SK-N-SH (cell line): ENCODE measurements at regions not wholly inside any gene's neighbourhood (a gene's known extent, or its start where the extent isn't known, plus 50 kb on each side); places are given as distances from the start of the nearest gene placed in this dataset.
"Not testable (repeated sequence)": the region's sequence is repeated elsewhere in the genome, so short reads cannot be mapped to it uniquely, and the experiment has no call there.

Experiments used
- CTCF ChIA-PET: fragments of 300-600, 350-600 bp; formaldehyde crosslinking; extraction: SDS; loops from one replicate; lab custom pipeline; 2021; lab: Yijun Ruan, JAX
- POLR2A ChIA-PET: fragments of 350-600 bp; sonication (Branson Sonifier 250); formaldehyde crosslinking; extraction: SDS; loops from one replicate; lab custom pipeline; 2020; ENCODE audit warnings: antibody characterized with exemption, inconsistent platforms; lab: Yijun Ruan, JAX
- DNase-seq: peaks from one replicate; pipeline ENCODE4 v3.0.0; 2012
- H2AFZ ChIP-seq: fragments of 200-600 bp; sonication (generic); 2 replicates; pipeline ENCODE4 v1.8.1; 2016; ENCODE audit warnings: antibody characterized with exemption, mild to moderate bottlenecking, low read depth
- H3F3A ChIP-seq: fragments of 200-600 bp; sonication (generic); replicated peaks from 2 replicates; pipeline ENCODE3; 2016; ENCODE audit warnings: antibody characterized with exemption, mild to moderate bottlenecking; ENCODE audit not compliant: insufficient read depth
- H3K27ac ChIP-seq, 2 experiments: fragments of 200-500 bp in 1 of 2; fragments of 200-600 bp in 1 of 2; sonication (Bioruptor generic) in 1 of 2; sonication (generic), shearing (Covaris generic) in 1 of 2; 2 replicates each; pipeline versions ENCODE4 v1.5.1 to v1.6.1; 2014 to 2016; ENCODE audit warnings: low read depth in 2 of 2, inconsistent platforms in 1 of 2, low read length in 1 of 2, mild to moderate bottlenecking in 1 of 2, mixed read lengths in 1 of 2
- H3K27me3 ChIP-seq: fragments of 200-600 bp; sonication (generic), shearing (Covaris generic); 2 replicates; pipeline ENCODE4 v1.6.1; 2016; ENCODE audit warnings: mixed run types; ENCODE audit not compliant: insufficient read depth
- H3K36me3 ChIP-seq, 2 experiments: fragments of 200-500 bp in 1 of 2; fragments of 200-600 bp in 1 of 2; sonication (Bioruptor generic) in 1 of 2; sonication (generic) in 1 of 2; replicated peaks in 1 of 2; 2 replicates each; pipeline versions ENCODE3 to v1.5.1; 2014 to 2016; ENCODE audit warnings: low read length in 1 of 2, mild to moderate bottlenecking in 1 of 2; ENCODE audit not compliant: insufficient read depth in 2 of 2, control insufficient read depth in 1 of 2
- H3K4me1 ChIP-seq, 2 experiments: fragments of 200-500 bp in 1 of 2; fragments of 200-600 bp in 1 of 2; sonication (Bioruptor generic) in 1 of 2; sonication (generic), shearing (Covaris generic) in 1 of 2; 2 replicates each; pipeline versions ENCODE4 v1.5.1 to v1.6.1; 2014 to 2016; ENCODE audit warnings: low read depth in 1 of 2, low read length in 1 of 2, mixed run types in 1 of 2; ENCODE audit not compliant: insufficient read depth in 2 of 2, control insufficient read depth in 1 of 2
- H3K4me2 ChIP-seq: fragments of 200-600 bp; sonication (generic), shearing (Covaris generic); 2 replicates; pipeline ENCODE4 v1.6.1; 2017; ENCODE audit warnings: mixed run types
- H3K4me3 ChIP-seq, 2 experiments: fragments of 200-500 bp in 1 of 2; fragments of 200-600 bp in 1 of 2; sonication (Bioruptor generic) in 1 of 2; sonication (generic), shearing (Covaris generic) in 1 of 2; 2 replicates each; pipeline versions ENCODE4 v1.5.1 to v1.8.1; 2014 to 2016; ENCODE audit warnings: low read depth in 2 of 2, inconsistent platforms in 1 of 2, low read length in 1 of 2, mild to moderate bottlenecking in 1 of 2, mixed read lengths in 1 of 2, moderate library complexity in 1 of 2
- H3K79me2 ChIP-seq: fragments of 200-600 bp; sonication (generic); 2 replicates; pipeline ENCODE4 v1.8.1; 2017; ENCODE audit warnings: mild to moderate bottlenecking; ENCODE audit not compliant: insufficient read depth
- H3K9ac ChIP-seq: fragments of 200-600 bp; sonication (generic); 2 replicates; pipeline ENCODE4 v1.6.1; 2017; ENCODE audit warnings: mixed run types
- H3K9me2 ChIP-seq: fragments of 200-600 bp; sonication (generic); 2 replicates; pipeline ENCODE4 v1.6.1; 2017; ENCODE audit warnings: mixed run types
- H3K9me3 ChIP-seq: fragments of 200-600 bp; sonication (generic); 2 replicates; pipeline ENCODE4 v1.6.1; 2017; ENCODE audit warnings: mixed run types, mild to moderate bottlenecking, moderate library complexity
- H4K20me1 ChIP-seq: fragments of 200-600 bp; sonication (generic); 2 replicates; pipeline ENCODE4 v1.6.1; 2017; ENCODE audit warnings: mild to moderate bottlenecking, mixed run types; ENCODE audit not compliant: insufficient read depth
- EP300 ChIP-seq, 2 experiments: IDR thresholded peaks; 2 replicates each; pipeline versions ENCODE4 v1.4.0 to v1.6.1; 2012; ENCODE audit warnings: borderline replicate concordance in 1 of 2, low read depth in 1 of 2, low read length in 1 of 2
- FOSL2 ChIP-seq: IDR thresholded peaks from 2 replicates; pipeline ENCODE4 v1.4.0; 2012; ENCODE audit warnings: low read depth, mild to moderate bottlenecking, moderate library complexity, borderline replicate concordance
- FOXJ3 ChIP-seq: sonication (generic); formaldehyde crosslinking; IDR thresholded peaks from 2 replicates; pipeline ENCODE4 v1.5.1; 2020; ENCODE audit warnings: mild to moderate bottlenecking, missing genetic modification reagents
- GATA2 ChIP-seq: sonication (generic); formaldehyde crosslinking; IDR thresholded peaks from 2 replicates; pipeline ENCODE4 v1.5.0; 2020; ENCODE audit warnings: mild to moderate bottlenecking, missing genetic modification reagents
- NRF1 ChIP-seq: IDR thresholded peaks from 2 replicates; pipeline ENCODE4 v1.6.1; 2012; ENCODE audit warnings: low read depth, mild to moderate bottlenecking, low read length
- POLR2AphosphoS5 ChIP-seq: IDR thresholded peaks from 2 replicates; pipeline ENCODE4 v1.6.1; 2012; ENCODE audit warnings: low read depth, low read length
- RCOR1 ChIP-seq: fragments of 150-350 bp; IDR thresholded peaks from 2 replicates; pipeline ENCODE4 v1.6.1; 2017; ENCODE audit warnings: antibody characterized with exemption, low read length
- SIN3A ChIP-seq: IDR thresholded peaks from 2 replicates; pipeline ENCODE4 v1.6.1; 2012; ENCODE audit warnings: low read depth, mild to moderate bottlenecking, low read length, moderate library complexity, borderline replicate concordance
- TEAD4 ChIP-seq: IDR thresholded peaks from 2 replicates; pipeline ENCODE4 v1.4.0; 2012; ENCODE audit warnings: mild to moderate bottlenecking, borderline replicate concordance; ENCODE audit not compliant: insufficient read depth
- WGBS: methylation state at CpG from one replicate; pipeline ENCODE4 v1.1.6; 2017; ENCODE audit warnings: low lambda C conversion rate; 5-methylcytosine and 5-hydroxymethylcytosine counted together
- TF ChIP-seq, protein P1 (sequence below): fragments of 150-350 bp; IDR thresholded peaks from 2 replicates; pipeline ENCODE4 v1.6.1; 2017; ENCODE audit warnings: antibody characterized with exemption, low read length, low read depth, borderline replicate concordance
- TF ChIP-seq, protein P2 (sequence below): IDR thresholded peaks from 2 replicates; pipeline ENCODE4 v1.6.1; 2012; ENCODE audit warnings: mild to moderate bottlenecking, low read depth, low read length, moderate library complexity
- TF ChIP-seq, protein P3 (sequence below): IDR thresholded peaks from 2 replicates; pipeline ENCODE4 v1.4.0; 2012; ENCODE audit warnings: low read depth, borderline replicate concordance
- TF ChIP-seq, protein P4 (sequence below): IDR thresholded peaks from 2 replicates; pipeline ENCODE4 v1.4.0; 2012; ENCODE audit warnings: low read depth

DNA sequence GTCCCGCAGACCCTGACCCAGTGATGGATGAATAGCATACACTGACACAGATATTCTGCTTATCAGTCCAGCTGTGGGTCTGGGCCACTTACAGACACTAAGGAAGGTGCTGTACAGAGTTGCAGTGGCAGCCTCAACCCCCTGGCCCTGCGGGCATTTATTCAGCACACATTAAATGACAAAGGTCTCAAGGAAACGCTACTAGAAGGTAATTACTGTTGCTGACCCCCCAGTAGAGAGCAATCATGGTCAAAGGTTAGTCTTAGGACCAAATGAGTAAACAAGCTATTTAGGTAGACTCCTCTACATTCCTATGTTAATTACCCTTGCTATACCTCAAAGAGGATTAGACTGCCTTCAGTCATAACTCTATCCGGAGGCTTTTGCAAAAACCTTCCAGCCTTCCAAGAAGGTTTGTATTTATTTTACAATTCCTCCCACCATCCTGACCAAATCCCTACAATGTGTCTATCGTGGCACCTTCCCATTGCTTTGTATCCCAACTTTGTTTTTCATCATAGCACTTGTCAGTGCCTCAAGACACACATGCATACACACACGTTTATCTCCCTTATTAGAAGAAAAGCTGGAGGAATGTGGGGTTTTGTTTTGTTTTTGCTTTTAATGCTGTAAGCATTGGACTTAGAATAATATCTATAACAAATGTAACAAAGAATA lies 227.9 kb downstream of the PYDC2 start:
- H3K79me2 ChIP-seq = no peaks in the 10 kb centered on the region
- no peak overlapping the region for H2AFZ ChIP-seq
- H3K9ac ChIP-seq = no peak overlapping the region
- H3F3A ChIP-seq = no peaks in the 10 kb centered on the region
- DNase-seq = no peak
- TF ChIP-seq POLR2AphosphoS5 (no peak), RCOR1 (no peak), NRF1 (no peak), GATA2 (CRISPR knock-in tag) (no peak), FOSL2 (no peak), FOXJ3 (CRISPR knock-in tag) (no peak), EP300 (IDR thresholded peaks at IDR 0.05; ENCODE audit: borderline replicate concordance in 1 of 2, low read depth in 1 of 2, low read length in 1 of 2) (no peak), SIN3A (no peak), TEAD4 (no peak)
- TF ChIP-seq, protein P1, sequence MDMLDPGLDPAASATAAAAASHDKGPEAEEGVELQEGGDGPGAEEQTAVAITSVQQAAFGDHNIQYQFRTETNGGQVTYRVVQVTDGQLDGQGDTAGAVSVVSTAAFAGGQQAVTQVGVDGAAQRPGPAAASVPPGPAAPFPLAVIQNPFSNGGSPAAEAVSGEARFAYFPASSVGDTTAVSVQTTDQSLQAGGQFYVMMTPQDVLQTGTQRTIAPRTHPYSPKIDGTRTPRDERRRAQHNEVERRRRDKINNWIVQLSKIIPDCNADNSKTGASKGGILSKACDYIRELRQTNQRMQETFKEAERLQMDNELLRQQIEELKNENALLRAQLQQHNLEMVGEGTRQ = no peak
- TF ChIP-seq, protein P2, sequence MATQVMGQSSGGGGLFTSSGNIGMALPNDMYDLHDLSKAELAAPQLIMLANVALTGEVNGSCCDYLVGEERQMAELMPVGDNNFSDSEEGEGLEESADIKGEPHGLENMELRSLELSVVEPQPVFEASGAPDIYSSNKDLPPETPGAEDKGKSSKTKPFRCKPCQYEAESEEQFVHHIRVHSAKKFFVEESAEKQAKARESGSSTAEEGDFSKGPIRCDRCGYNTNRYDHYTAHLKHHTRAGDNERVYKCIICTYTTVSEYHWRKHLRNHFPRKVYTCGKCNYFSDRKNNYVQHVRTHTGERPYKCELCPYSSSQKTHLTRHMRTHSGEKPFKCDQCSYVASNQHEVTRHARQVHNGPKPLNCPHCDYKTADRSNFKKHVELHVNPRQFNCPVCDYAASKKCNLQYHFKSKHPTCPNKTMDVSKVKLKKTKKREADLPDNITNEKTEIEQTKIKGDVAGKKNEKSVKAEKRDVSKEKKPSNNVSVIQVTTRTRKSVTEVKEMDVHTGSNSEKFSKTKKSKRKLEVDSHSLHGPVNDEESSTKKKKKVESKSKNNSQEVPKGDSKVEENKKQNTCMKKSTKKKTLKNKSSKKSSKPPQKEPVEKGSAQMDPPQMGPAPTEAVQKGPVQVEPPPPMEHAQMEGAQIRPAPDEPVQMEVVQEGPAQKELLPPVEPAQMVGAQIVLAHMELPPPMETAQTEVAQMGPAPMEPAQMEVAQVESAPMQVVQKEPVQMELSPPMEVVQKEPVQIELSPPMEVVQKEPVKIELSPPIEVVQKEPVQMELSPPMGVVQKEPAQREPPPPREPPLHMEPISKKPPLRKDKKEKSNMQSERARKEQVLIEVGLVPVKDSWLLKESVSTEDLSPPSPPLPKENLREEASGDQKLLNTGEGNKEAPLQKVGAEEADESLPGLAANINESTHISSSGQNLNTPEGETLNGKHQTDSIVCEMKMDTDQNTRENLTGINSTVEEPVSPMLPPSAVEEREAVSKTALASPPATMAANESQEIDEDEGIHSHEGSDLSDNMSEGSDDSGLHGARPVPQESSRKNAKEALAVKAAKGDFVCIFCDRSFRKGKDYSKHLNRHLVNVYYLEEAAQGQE = no peak
- TF ChIP-seq, protein P3, sequence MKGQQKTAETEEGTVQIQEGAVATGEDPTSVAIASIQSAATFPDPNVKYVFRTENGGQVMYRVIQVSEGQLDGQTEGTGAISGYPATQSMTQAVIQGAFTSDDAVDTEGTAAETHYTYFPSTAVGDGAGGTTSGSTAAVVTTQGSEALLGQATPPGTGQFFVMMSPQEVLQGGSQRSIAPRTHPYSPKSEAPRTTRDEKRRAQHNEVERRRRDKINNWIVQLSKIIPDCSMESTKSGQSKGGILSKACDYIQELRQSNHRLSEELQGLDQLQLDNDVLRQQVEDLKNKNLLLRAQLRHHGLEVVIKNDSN = no peak
- TF ChIP-seq, protein P4, sequence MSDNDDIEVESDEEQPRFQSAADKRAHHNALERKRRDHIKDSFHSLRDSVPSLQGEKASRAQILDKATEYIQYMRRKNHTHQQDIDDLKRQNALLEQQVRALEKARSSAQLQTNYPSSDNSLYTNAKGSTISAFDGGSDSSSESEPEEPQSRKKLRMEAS = no peak
- H3K4me2 ChIP-seq = no peak overlapping the region
- POLR2A ChIA-PET = no interaction called here
- no peaks in the 10 kb centered on the region for H4K20me1 ChIP-seq
- no peak overlapping the region for H3K27ac ChIP-seq
- CTCF ChIA-PET = no interaction called here
- no peaks in the 10 kb centered on the region for H3K36me3 ChIP-seq
- H3K9me3 ChIP-seq = no peaks in the 10 kb centered on the region
- H3K4me1 ChIP-seq = no peaks in the 10 kb centered on the region
- H3K9me2 ChIP-seq = no peaks in the 10 kb centered on the region
- no peak overlapping the region for H3K4me3 ChIP-seq
- H3K27me3 ChIP-seq = no peaks in the 10 kb centered on the region
- WGBS = 13% methylated on average over 6 of the region's 6 CpGs

DNA sequence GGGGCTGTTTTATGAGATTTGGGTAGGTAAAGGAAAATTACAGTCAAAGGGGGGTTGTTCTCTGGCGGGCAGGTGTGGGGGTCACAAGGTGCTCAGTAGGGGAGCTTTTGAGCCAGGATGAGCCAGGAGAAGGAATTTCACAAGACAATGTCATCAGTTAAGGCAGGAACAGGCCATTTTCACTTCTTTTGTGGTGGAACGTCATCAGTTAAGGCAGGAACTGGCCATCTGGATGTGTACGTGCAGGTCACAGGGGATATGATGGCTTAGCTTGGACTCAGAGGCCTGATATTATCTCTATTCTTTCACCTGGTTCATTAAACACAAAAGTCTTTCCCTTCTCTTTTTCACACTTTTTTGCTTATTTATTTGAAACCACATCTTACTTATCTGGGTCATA lies 230.2 kb downstream of the PYDC2 start:
- DNase-seq, H3K27me3 ChIP-seq, H3K36me3 ChIP-seq, H3K27ac ChIP-seq, H3K9me2 ChIP-seq, CTCF ChIA-PET, H3K4me3 ChIP-seq, H3K79me2 ChIP-seq, H3K4me2 ChIP-seq, H3F3A ChIP-seq, H3K4me1 ChIP-seq, H2AFZ ChIP-seq, H4K20me1 ChIP-seq, H3K9me3 ChIP-seq, H3K9ac ChIP-seq, POLR2A ChIA-PET: not testable (repeated sequence)
- 42% methylated on average over 2 of the region's 3 CpGs for WGBS
